ENCODE measurements at regions not wholly inside any gene's neighbourhood (a gene's known extent, or its start where the extent isn't known, plus 50 kb on each side); places are given as distances from the start of the nearest gene placed in this dataset.

GRCh38 chr10:44589944-44590449 is 205.1 kb upstream of the CXCL12 start:
- TF ChIP-seq POLR2A (IDR thresholded peaks at IDR 0.05; ENCODE audit: low read depth, low read length) (no peak), POLR2AphosphoS5 (IDR thresholded peaks at IDR 0.05; ENCODE audit: low read depth, low read length) (no peak), SPI1 (IDR thresholded peaks at IDR 0.05; ENCODE audit: low read depth, low read length) (no peak), TAF1 (IDR thresholded peaks at IDR 0.05; ENCODE audit: low read depth, low read length) (no peak)

Data from GM12891 (cell line).